T follicular helper cell (primary cell): ENCODE measurements at regions not wholly inside any gene's neighbourhood (a gene's known extent, or its start where the extent isn't known, plus 50 kb on each side); places are given as distances from the start of the nearest gene placed in this dataset.
A peak's percentile ranks its signal among the peaks of the same experiment; 100 is the strongest.

Source experiments
- DNase-seq: peaks from one replicate; pipeline ENCODE4 v3.0.0-alpha.2; 2020; ENCODE audit warnings: low read depth

DNA sequence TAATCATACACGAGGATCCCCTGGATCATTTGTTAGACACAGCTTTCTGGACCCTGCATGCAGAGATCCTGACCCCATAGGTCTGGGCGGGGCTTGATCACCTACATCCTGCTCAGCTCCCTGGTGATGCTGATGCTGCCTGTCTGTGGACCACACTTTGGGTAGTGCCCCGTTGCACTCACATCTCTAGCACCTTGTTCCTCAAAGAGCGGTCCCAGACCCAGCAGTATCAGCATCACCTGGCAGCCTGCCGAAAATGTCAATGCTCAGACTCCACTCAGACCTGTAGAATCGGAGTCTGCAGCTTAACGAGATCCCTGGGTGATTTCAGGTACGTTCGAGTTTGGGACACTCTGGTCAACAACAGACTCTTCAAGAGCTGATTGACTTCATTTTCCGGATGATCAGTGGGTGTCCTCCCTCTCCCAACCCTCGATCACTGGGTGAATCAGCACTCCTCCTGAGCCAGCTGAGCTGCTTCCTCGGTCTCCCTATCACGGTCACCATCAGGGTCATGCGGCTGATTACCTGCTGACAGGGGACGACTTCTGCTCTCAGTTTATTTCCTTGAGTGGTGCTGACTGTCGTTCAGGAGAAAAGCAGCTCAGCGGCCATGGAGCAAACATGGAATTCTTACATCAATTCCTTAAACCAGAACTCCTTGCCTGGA lies 150.6 kb upstream of the RAB12 start:
- no peak for DNase-seq

DNA sequence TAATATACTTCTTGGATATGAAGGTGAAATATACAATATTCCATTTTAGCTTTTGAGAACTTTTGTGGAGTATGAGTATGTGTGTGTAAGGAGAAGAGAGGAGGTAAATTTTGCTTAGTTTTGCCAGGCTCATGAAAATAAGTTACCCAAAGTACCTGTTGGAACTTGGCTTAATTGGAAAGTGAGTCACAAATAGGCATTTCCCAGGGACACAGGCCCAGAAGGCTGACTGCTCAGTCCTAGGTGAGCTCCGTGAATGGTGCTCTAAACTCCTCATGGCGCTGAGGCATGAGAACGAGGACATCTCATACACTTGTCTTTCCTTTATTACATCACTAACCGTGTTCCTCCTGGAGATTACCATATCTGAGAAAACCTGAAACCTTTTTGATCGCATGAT lies 148.5 kb upstream of the RAB12 start:
- DNase-seq = no peak

GRCh38 chr18:8461544-8461943 lies 147.7 kb upstream of the RAB12 start:
- DNase-seq = no peak

DNA sequence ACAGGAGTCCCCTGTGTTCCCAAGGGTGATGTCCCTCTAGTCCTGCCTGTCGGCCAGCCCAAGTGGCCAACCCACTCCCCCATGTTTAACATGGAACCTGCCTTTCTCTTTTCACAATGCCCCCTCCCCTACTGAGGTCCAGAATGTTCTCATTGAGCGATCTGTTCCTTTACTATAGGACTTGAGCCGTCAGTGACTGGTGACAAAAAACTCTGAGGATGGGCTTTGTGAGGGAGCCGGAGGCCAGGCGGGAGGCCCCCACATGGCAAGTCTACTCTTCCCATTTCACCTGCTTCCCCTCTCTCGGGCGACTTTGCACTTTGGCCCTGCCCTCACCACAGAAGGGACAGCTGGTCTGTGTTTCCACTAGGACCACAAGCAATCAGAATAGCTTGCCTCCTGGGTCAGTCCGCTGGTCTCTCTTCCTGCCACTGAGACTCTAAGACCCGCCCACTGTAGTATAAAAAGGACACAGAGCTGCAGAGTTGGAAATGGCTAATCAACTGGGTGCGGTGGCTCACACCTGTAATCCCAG lies 146.5 kb upstream of the RAB12 start:
- DNase-seq = no peak

GRCh38 chr18:8463791-8464190 lies 145.4 kb upstream of the RAB12 start:
- DNase-seq = no peak

DNA sequence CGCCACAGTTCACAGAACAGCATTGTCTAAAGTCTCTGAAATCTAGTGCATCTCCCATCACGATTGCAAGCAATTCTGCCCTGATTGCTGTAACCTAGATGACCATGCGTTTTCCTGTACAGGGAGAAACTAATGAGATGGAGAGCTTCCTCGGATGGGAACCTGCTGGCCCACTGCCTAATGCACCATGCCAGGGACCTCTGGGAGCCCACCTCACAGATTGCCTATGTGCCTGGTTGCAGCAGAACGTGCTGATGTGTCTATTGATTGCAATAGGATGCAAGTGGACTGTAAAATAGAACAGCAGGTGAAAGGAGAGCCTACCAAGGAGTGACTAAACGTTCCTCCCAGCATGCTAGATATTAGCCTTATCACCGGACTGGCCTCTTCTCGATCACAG lies 141.0 kb upstream of the RAB12 start:
- DNase-seq = no peak

GRCh38 chr18:8468921-8469335 lies 140.3 kb upstream of the RAB12 start:
- DNase-seq = no peak

GRCh38 chr18:8469544-8470130 lies 139.6 kb upstream of the RAB12 start:
- DNase-seq = no peak

GRCh38 chr18:8471372-8471771 lies 137.9 kb upstream of the RAB12 start:
- DNase-seq = no peak

GRCh38 chr18:8474661-8475060 lies 134.6 kb upstream of the RAB12 start:
- DNase-seq = no peak

- no peak for DNase-seq
These were observed 131.6 kb upstream of the RAB12 start for GRCh38 chr18:8477615-8478014.

DNA sequence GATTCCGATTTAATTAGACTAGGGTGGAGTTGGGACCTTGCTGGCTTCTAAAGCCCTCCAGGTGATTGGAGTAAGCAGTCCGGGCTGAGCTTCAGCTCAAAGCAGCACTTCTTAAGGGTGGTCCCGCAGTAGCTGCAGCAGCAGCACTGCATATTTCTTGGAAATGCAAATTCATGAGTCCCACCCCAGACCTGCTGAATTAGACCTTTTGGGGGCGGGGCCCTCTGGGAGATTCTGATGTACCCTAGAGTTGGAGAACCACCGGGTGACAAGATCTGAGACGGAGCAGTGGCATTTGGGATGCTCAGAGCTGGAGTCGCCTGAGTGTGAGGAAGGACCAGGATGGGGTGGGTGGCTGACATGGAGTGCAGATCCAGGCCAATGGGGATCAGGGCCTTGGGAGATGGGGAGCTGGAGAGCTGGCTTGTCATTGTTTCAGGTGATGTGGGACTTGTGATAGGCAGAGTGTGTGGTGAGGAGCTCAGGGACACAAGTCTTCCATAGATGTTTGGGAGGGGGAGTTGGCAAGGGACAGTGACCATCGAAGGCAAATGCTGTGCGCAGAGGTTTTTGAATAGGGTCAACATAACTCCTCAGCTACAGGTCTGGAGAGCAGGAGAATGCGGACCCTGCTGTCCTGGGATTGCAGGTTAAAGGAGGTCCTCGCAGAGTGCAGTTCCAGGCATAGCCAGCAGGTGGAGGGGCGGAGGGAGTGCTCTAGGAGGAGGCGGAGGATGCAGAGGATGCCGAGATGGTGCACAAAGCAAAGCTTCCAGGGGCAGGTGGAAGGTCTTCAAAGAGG lies 130.9 kb upstream of the RAB12 start:
- DNase-seq = peak; percentile 29

DNA sequence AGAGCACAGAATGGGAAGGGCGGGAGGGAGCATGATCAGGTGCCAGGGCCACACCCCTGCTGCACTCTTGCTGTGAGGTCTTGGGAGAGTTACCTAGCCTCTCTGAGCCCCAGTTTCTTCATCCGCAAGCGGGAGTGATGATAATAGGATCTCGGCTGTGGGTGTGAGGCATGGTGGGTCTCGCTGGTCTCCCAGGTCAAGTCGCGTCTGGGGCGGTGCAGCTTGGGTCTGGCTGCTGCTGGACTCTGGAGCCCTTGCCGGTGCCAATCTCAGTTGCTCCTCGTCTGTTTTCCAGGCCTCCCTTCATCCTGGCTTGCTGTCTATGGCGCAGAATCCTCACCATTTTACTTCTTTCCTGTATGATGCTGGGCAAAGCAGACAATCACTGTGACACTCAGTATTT lies 130.3 kb upstream of the RAB12 start:
- no peak for DNase-seq

- no peak for DNase-seq
These were observed 129.4 kb upstream of the RAB12 start for GRCh38 chr18:8479789-8480188.

DNA sequence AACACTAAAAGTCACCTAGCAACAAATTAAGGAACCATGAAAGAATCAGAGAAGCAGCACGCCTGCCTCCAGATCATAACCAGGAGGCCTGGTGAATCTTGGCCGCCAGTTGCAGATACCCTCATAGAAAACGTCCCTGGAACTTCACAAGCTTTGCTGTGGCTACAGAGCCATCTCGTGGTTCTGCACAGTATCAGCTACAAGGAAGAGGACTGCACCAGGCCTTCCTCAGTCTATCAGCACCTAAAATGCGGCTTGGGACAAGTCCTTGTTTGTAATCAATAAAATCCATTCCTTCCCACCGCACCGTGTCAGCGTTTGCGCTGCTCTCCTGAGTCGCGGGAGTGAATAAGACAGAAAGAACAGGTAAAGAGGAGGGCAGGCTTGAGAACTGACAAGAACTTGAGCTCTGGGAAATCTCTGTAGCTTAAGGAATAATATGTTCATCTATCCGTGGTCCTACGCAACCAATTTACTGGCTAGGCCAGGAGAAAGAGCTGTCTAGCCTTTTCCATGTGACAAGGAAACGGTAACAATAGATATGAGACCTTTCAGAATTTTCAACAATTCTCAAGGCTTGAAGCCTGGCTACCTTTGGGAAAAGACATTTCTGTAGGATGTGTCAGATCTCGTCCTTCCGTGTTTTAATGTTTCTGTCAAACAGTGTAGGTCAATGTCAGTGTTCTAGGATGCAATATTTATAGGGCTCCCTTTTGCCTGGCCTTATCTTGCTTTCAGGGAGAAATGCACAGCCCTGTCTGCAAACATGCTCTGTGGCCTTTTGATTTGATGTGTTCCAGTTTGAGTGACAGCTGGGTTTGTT lies 128.5 kb upstream of the RAB12 start:
- no peak for DNase-seq

- DNase-seq = no peak
These were observed 124.3 kb upstream of the RAB12 start for GRCh38 chr18:8484951-8485350.

DNA sequence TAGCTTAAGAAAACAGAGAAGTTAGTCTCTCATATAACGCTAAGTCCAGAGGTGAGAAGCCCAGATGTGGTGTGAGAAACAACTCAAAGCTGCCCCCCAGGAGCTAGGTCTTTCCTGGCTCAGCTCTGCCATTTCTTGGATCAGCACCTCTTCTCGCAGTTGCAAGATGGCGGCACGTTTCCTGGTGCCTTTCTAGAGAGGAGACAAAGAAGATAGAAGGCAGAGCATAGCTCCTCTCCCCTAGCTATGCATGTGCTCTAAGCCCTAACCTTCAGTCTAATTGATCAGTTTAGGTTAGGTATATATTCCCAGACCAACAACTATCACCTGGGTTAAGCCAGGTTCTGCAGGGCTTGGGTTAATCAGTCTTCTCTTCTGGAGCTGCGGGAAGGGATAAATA lies 119.5 kb upstream of the RAB12 start:
- DNase-seq = no peak

DNA sequence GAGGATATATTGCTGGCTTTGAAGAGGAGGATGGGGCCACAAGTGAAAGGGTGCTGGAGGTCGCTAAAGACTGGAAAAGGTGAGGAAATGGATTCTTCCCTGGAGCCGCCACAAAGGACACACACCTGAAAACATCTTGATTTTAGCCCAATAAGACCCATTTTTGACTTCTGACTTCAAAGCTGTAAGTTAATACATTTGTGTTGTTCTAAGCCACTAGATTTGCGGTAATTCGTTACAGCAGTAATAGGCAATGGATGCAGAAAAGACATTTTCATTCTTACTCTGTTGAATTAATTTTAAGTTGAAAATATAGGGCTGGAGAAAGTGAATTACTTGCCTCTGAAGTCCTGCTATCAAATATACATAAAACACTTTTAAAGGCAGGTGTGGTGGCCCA lies 117.7 kb upstream of the RAB12 start:
- no peak for DNase-seq

DNA sequence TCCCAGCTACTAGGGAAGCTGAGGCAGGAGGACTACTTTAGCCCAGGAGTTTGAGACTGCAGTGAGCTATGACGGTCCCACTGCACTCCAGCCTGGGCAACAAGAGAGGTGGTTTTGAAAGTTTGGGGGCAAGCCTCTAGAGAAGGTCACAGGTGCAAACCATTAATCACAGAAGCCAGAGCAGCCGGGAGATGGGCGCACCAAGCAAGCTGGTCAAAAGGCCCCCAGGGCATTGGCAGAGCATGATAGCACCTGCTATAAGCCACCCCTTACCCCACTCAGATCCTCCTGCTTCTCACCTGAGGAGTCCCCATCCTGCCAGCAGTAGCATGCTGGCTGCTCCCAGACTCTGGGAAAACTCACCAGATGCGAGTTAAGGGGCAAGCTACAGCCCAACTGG lies 116.1 kb upstream of the RAB12 start:
- DNase-seq = no peak

GRCh38 chr18:8496186-8496585 lies 113.1 kb upstream of the RAB12 start:
- no peak for DNase-seq

GRCh38 chr18:8498905-8499304 lies 110.3 kb upstream of the RAB12 start:
- DNase-seq = no peak
